ENCODE measurements at regions not wholly inside any gene's neighbourhood (a gene's known extent, or its start where the extent isn't known, plus 50 kb on each side); places are given as distances from the start of the nearest gene placed in this dataset.

DNA sequence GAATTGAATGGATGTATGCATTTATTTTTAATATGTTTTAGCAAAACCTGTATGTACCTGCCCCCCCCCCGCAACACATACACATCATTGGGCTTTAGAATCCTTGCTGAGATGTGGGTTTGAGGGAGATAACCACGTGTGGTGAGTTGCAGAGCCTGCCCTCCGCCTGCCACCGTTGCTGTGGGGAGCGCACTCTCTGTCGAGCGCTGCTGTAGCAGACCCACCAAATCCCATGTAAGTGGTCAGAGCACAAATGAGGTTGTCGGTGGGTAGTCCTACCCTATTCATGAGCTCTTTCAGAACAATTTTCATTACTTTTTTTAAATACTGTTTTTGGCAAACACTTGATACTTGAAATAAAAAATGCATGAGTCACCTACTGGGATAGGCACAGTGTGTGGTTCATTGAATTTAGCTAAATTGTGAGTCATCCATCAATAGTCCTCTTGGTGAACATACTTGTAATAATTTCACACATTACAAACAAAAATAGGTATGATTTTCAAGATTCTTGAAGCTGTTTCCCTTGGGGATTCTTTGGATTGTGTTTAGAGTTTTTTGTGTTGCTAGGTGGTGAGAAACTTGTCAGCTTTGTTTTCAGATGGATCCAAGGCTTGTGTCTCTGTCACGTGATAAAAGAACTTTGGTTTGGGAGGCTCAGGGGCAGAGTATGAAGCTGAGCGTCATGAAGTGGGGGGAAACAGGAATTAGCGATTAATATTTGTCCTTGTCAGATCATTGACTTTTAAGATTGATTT lies 107.6 kb downstream of the PTCSC3 start:
- DNase-seq (no peak), ATAC-seq (no peak)
- Mint-ChIP-seq H3K4me3 (no peak overlapping the region), H3K4me1 (peaks cover 0 to 4% (median 0%) of the 10 kb centered on the region in 7 donors), H3K27me3 (peaks cover 23 to 55% (median 36%) of the 10 kb centered on the region in 5 donors), H3K27ac (no peak overlapping the region), H3K9me3 (no peaks in the 10 kb centered on the region), H3K36me3 (no peaks in the 10 kb centered on the region)
- Histone ChIP-seq H3K36me3 (ENCODE audit: control insufficient read depth in 2 of 3, insufficient read depth in 3 of 3, low read length in 3 of 3) (no peaks in the 10 kb centered on the region), H3K27me3 (ENCODE audit: control insufficient read depth in 2 of 2, insufficient read depth in 2 of 2, low read length in 2 of 2) (no peaks in the 10 kb centered on the region), H3K4me1 (ENCODE audit: control insufficient read depth in 2 of 2, insufficient read depth in 2 of 2, low read length in 2 of 2) (no peaks in the 10 kb centered on the region), H3K9me3 (ENCODE audit: control insufficient read depth in 2 of 3, low read length in 3 of 3) (no peaks in the 10 kb centered on the region), H3K27ac (ENCODE audit: low read depth, low read length) (no peak overlapping the region), H3K4me3 (ENCODE audit: low read length) (no peak overlapping the region)
- ChIA-PET POLR2A (no interaction called here), CTCF (interaction anchor here (0.6 to 3.0 kb wide), 7 partner anchors 9 to 1766 kb away, joined by 3 to 20 read pairs (median 3); no protein-coding TSS in a partner anchor)
- intact Hi-C loops (cut with micrococcal nuclease), result loop anchor here (1.0 kb wide), 2 partner anchors 186 to 190 kb away; no protein-coding TSS in a partner anchor

DNA sequence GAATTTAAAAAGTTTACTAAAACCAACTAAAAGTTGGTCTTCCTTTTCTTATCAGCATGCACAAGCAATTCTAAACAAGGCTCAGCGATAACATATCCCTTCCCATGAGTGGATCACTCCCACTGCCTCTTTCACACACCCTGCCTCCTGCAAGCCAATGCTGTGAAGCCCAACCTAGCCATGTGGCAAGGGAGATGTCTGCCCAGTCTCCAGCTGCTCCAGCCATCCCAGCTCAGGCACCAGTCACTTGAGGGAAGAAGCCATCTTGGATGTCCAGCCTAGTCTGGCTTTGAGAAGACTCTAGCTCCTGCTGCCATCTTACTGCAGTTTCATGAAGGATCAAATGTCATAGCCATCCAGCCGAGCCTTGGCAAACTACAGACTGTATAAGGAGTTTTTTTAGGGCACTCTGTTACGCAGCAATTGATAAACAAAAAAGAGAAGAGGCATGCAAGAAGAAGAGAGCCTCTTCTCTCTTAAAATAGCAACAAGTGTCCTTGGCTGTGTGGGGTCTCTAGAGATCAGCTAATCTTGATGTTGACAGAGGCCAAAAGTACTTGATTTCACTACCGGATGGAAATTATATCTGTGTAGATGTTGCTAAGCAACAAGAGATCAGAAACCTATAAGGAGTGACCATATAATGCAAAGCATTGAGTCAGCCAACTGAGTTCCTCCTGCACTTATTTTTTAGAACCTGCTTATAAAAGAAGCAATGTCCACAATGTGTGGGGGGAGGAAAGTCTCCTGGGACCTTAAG lies 108.9 kb downstream of the PTCSC3 start:
- no peak overlapping the region for H3K4me3 Mint-ChIP-seq
- CTCF ChIA-PET, result interaction anchor here (3.0 kb wide), 1 partner anchor 185 kb away, joined by 20 read pairs; no protein-coding TSS in a partner anchor
- no peak overlapping the region for H3K4me3 ChIP-seq (ENCODE audit: low read length)

DNA sequence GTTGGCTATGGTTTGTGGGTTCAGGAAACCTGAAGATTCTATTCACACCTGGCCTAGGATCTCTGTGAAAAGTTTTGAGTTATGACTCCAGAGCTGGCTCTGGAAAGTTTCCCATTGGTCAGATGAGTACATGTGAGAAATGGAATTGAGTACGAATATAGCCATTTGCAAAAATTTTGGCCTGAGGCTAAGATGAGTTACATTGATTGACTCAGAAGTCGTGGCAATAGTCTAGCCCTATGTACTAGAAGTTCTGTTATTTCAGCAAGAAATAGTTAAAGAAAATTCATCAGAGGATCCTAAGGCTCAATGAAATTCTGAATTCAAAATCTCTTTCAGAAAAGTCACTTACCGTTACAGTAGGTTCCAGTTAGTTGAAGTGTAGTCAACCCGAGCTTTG lies 109.9 kb downstream of the PTCSC3 start:
- intact Hi-C loops (cut with micrococcal nuclease), result no loop called here
- DNase-seq, result no peak
- H3K4me1 ChIP-seq (ENCODE audit: control insufficient read depth in 2 of 2, insufficient read depth in 2 of 2, low read length in 2 of 2), result no peaks in the 10 kb centered on the region
- H3K9me3 Mint-ChIP-seq, result no peaks in the 10 kb centered on the region
- no peaks in the 10 kb centered on the region for H3K9me3 ChIP-seq (ENCODE audit: control insufficient read depth in 2 of 3, low read length in 3 of 3)
- H3K36me3 Mint-ChIP-seq, result no peaks in the 10 kb centered on the region
- H3K27me3 Mint-ChIP-seq, result peaks cover 12 to 55% (median 42%) of the 10 kb centered on the region in 5 donors
- H3K27ac ChIP-seq (ENCODE audit: low read depth, low read length), result no peak overlapping the region
- no peaks in the 10 kb centered on the region for H3K27me3 ChIP-seq (ENCODE audit: control insufficient read depth in 2 of 2, insufficient read depth in 2 of 2, low read length in 2 of 2)
- H3K27ac Mint-ChIP-seq, result no peak overlapping the region
- H3K36me3 ChIP-seq (ENCODE audit: control insufficient read depth in 2 of 3, insufficient read depth in 3 of 3, low read length in 3 of 3), result no peaks in the 10 kb centered on the region
- no peak for ATAC-seq
- H3K4me3 Mint-ChIP-seq, result no peak overlapping the region
- H3K4me3 ChIP-seq (ENCODE audit: low read length), result no peak overlapping the region
- ChIA-PET CTCF (interaction anchor here (0.6 kb wide), 1 partner anchor 109 kb away, joined by 3 read pairs; no protein-coding TSS in a partner anchor), POLR2A (no interaction called here)
- peaks cover 0 to 4% (median 0%) of the 10 kb centered on the region in 7 donors for H3K4me1 Mint-ChIP-seq

More for the DNA sequence above, 108.9 kb downstream of the PTCSC3 start:
- no peaks in the 10 kb centered on the region for H3K4me1 ChIP-seq (ENCODE audit: control insufficient read depth in 2 of 2, insufficient read depth in 2 of 2, low read length in 2 of 2)
- H3K27ac ChIP-seq (ENCODE audit: low read depth, low read length), result no peak overlapping the region
- POLR2A ChIA-PET, result no interaction called here
- H3K27me3 Mint-ChIP-seq, result peaks cover 13 to 55% (median 44%) of the 10 kb centered on the region in 5 donors
- H3K9me3 ChIP-seq (ENCODE audit: control insufficient read depth in 2 of 3, low read length in 3 of 3), result no peaks in the 10 kb centered on the region
- no peak overlapping the region for H3K27ac Mint-ChIP-seq
- no peaks in the 10 kb centered on the region for H3K9me3 Mint-ChIP-seq
- DNase-seq, result no peak
- no peak for ATAC-seq
- no peaks in the 10 kb centered on the region for H3K36me3 Mint-ChIP-seq
- H3K27me3 ChIP-seq (ENCODE audit: control insufficient read depth in 2 of 2, insufficient read depth in 2 of 2, low read length in 2 of 2), result no peaks in the 10 kb centered on the region
- H3K4me1 Mint-ChIP-seq, result peaks cover 0 to 4% (median 0%) of the 10 kb centered on the region in 7 donors
- no peaks in the 10 kb centered on the region for H3K36me3 ChIP-seq (ENCODE audit: control insufficient read depth in 2 of 3, insufficient read depth in 3 of 3, low read length in 3 of 3)
- intact Hi-C loops (cut with micrococcal nuclease), result no loop called here

DNA sequence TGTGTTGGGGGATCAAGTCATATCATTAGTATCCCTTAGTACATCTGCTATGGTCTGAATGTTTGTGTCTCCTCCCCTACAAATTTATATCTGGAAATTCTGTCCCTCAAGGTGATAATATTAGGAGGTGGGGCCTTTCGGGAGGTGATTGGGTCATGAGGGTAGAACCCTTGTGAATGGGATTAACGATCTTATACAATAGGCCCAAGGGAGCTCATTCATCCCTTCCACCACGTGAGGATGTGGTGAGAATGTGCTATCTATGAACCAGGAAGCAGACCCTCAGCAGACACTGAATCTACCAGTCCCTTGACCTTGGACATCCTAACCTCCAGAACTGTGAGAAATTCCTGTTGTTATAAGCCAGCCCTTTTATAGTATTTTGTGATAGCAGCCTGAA lies 110.7 kb downstream of the PTCSC3 start:
- Histone ChIP-seq H3K27me3 (ENCODE audit: control insufficient read depth in 2 of 2, insufficient read depth in 2 of 2, low read length in 2 of 2) (no peaks in the 10 kb centered on the region), H3K4me1 (ENCODE audit: control insufficient read depth in 2 of 2, insufficient read depth in 2 of 2, low read length in 2 of 2) (no peaks in the 10 kb centered on the region), H3K36me3 (ENCODE audit: control insufficient read depth in 2 of 3, insufficient read depth in 3 of 3, low read length in 3 of 3) (no peaks in the 10 kb centered on the region), H3K4me3 (ENCODE audit: low read length) (no peak overlapping the region), H3K9me3 (ENCODE audit: control insufficient read depth in 2 of 3, low read length in 3 of 3) (no peaks in the 10 kb centered on the region), H3K27ac (ENCODE audit: low read depth, low read length) (no peak overlapping the region)
- Mint-ChIP-seq H3K36me3 (no peaks in the 10 kb centered on the region), H3K4me3 (no peak overlapping the region), H3K4me1 (peaks cover 0 to 4% (median 0%) of the 10 kb centered on the region in 7 donors), H3K27me3 (peaks cover 6 to 50% (median 37%) of the 10 kb centered on the region in 5 donors), H3K27ac (no peak overlapping the region), H3K9me3 (no peaks in the 10 kb centered on the region)
- DNase-seq (no peak), ATAC-seq (no peak)
- ChIA-PET POLR2A (no interaction called here), CTCF (interaction anchor here (0.6 kb wide), 1 partner anchor 108 kb away, joined by 3 read pairs; no protein-coding TSS in a partner anchor)
- intact Hi-C loops (cut with micrococcal nuclease), result no loop called here

DNA sequence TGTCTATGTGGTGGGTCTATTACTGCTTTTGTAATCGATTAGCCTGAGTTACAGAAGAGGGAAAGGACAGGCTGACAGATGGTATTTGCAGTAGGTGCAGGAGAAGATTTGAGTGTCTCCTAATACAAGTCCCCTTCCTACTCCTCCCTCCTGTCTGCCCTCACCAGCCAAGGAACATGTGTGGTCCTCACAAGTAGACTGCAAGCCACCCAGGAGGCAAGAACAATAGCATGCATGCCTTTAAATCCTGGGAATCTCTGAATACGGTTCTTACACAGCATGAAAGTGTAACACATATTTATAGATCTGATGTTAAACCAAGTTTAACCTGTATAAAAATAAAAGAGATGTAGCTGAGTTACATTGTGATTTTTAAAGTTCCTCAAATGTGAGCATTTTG lies 117.0 kb downstream of the PTCSC3 start:
- H3K4me1 Mint-ChIP-seq, result no peaks in the 10 kb centered on the region
- no peaks in the 10 kb centered on the region for H3K9me3 ChIP-seq (ENCODE audit: control insufficient read depth in 2 of 3, low read length in 3 of 3)
- DNase-seq (no peak), ATAC-seq (no peak)
- H3K27me3 Mint-ChIP-seq, result peaks cover 16 to 29% (median 22%) of the 10 kb centered on the region in 5 donors
- CTCF ChIA-PET, result interaction anchor here (1.2 kb wide), 1 partner anchor 10 kb away, joined by 4 read pairs; no protein-coding TSS in a partner anchor
- H3K4me3 Mint-ChIP-seq, result no peak overlapping the region
- H3K36me3 ChIP-seq (ENCODE audit: control insufficient read depth in 2 of 3, insufficient read depth in 3 of 3, low read length in 3 of 3), result no peaks in the 10 kb centered on the region
- no peak overlapping the region for H3K27ac ChIP-seq (ENCODE audit: low read depth, low read length)
- no peaks in the 10 kb centered on the region for H3K27me3 ChIP-seq (ENCODE audit: control insufficient read depth in 2 of 2, insufficient read depth in 2 of 2, low read length in 2 of 2)
- no peaks in the 10 kb centered on the region for H3K9me3 Mint-ChIP-seq
- no peaks in the 10 kb centered on the region for H3K36me3 Mint-ChIP-seq
- POLR2A ChIA-PET, result no interaction called here
- H3K27ac Mint-ChIP-seq, result no peak overlapping the region
- H3K4me3 ChIP-seq (ENCODE audit: low read length), result no peak overlapping the region
- intact Hi-C loops (cut with micrococcal nuclease), result no loop called here
- H3K4me1 ChIP-seq (ENCODE audit: control insufficient read depth in 2 of 2, insufficient read depth in 2 of 2, low read length in 2 of 2), result no peaks in the 10 kb centered on the region

- ChIA-PET CTCF (no interaction called here), POLR2A (no interaction called here)
- ATAC-seq (no peak), DNase-seq (no peak)
- Histone ChIP-seq H3K27ac (ENCODE audit: low read depth, low read length) (no peak overlapping the region), H3K36me3 (ENCODE audit: control insufficient read depth in 2 of 3, insufficient read depth in 3 of 3, low read length in 3 of 3) (no peaks in the 10 kb centered on the region), H3K27me3 (ENCODE audit: control insufficient read depth in 2 of 2, insufficient read depth in 2 of 2, low read length in 2 of 2) (no peaks in the 10 kb centered on the region), H3K4me1 (ENCODE audit: control insufficient read depth in 2 of 2, insufficient read depth in 2 of 2, low read length in 2 of 2) (no peaks in the 10 kb centered on the region), H3K9me3 (ENCODE audit: control insufficient read depth in 2 of 3, low read length in 3 of 3) (no peaks in the 10 kb centered on the region), H3K4me3 (ENCODE audit: low read length) (no peak overlapping the region)
- Mint-ChIP-seq H3K36me3 (no peaks in the 10 kb centered on the region), H3K4me1 (no peaks in the 10 kb centered on the region), H3K27ac (no peak overlapping the region), H3K4me3 (no peak overlapping the region), H3K27me3 (peaks cover 18 to 21% (median 21%) of the 10 kb centered on the region in 5 donors), H3K9me3 (no peaks in the 10 kb centered on the region)
- intact Hi-C loops (cut with micrococcal nuclease), result no loop called here
Observed at GRCh38 chr14:36057452-36058116, 118.9 kb downstream of the PTCSC3 start.

Data from naive thymus-derived CD4-positive, alpha-beta T cell (primary cell).